Peyer's patch (tissue), 4 donors: ENCODE measurements at regions not wholly inside any gene's neighbourhood (a gene's known extent, or its start where the extent isn't known, plus 50 kb on each side); places are given as distances from the start of the nearest gene placed in this dataset.

Experiments used
- CTCF ChIP-seq, 6 experiments: fragments of 450-650 bp in 4 of 6; fragments of 200-600 bp in 2 of 6; sonication (generic) in 1 of 6; IDR thresholded peaks; one replicate each; pipeline ENCODE4 v1.5.1; 2017 to 2019; ENCODE audit warnings: antibody characterized with exemption in 6 of 6, mild to moderate bottlenecking in 3 of 6, moderate library complexity in 1 of 6
- POLR2A ChIP-seq, 2 donors: fragments of 450-650 bp; IDR thresholded peaks; one replicate each; pipeline ENCODE4 v1.5.1; 2017; ENCODE audit warnings: antibody characterized with exemption in 2 of 2, mild to moderate bottlenecking in 2 of 2, moderate library complexity in 2 of 2

GRCh38 chr21:34006611-34007168 is 66.7 kb upstream of the MRPS6 start:
- TF ChIP-seq CTCF (IDR thresholded peaks at IDR 0.05) (no peak), POLR2A (IDR thresholded peaks at IDR 0.05) (no peak)
